Esophagus muscularis mucosa (tissue), 4 donors: ENCODE measurements at regions not wholly inside any gene's neighbourhood (a gene's known extent, or its start where the extent isn't known, plus 50 kb on each side); places are given as distances from the start of the nearest gene placed in this dataset.

Experiments
- DNase-seq: peaks from one replicate; pipeline ENCODE4 v3.0.0-alpha.2; 2017; ENCODE audit errors: extremely low spot score
- H3K27ac ChIP-seq, 4 donors: fragments of 200-600 bp; sonication (generic); replicated peaks in 1 of 4; 1 replicate in 3 of 4; 2 replicates in 1 of 4; pipeline ENCODE4 v1.5.1; 2016 to 2019; ENCODE audit warnings: mild to moderate bottlenecking in 1 of 4
- H3K27me3 ChIP-seq, 4 donors: fragments of 200-600 bp; sonication (generic); one replicate each; pipeline versions ENCODE4 v1.5.1 to v1.6.0; 2016 to 2019
- H3K36me3 ChIP-seq, 4 donors: fragments of 200-600 bp; sonication (generic); one replicate each; pipeline ENCODE4 v1.5.1; 2016 to 2019
- H3K4me1 ChIP-seq, 4 donors: fragments of 200-600 bp; sonication (generic); one replicate each; pipeline ENCODE4 v1.5.1; 2016 to 2019
- H3K4me3 ChIP-seq, 4 donors: fragments of 200-600 bp; sonication (generic); 1 replicate in 2 of 4; 2 replicates in 2 of 4; pipeline ENCODE4 v1.5.1; 2016 to 2019; ENCODE audit warnings: mild to moderate bottlenecking in 4 of 4, moderate library complexity in 1 of 4
- H3K9me3 ChIP-seq, 4 donors: fragments of 200-600 bp; sonication (generic); 1 replicate in 3 of 4; 2 replicates in 1 of 4; pipeline ENCODE4 v1.5.1; 2016 to 2019
- CTCF ChIP-seq, 3 experiments: fragments of 200-600 bp in 2 of 3; fragments of 450-650 bp in 1 of 3; sonication (generic) in 2 of 3; IDR thresholded peaks; one replicate each; pipeline ENCODE4 v1.5.1; 2017 to 2019; ENCODE audit warnings: antibody characterized with exemption in 3 of 3, mild to moderate bottlenecking in 2 of 3, moderate library complexity in 1 of 3
- EP300 ChIP-seq: sonication (generic); formaldehyde crosslinking; IDR thresholded peaks from one replicate; pipeline ENCODE4 v1.6.1; 2017; ENCODE audit warnings: antibody characterized with exemption
- POLR2A ChIP-seq: fragments of 450-650 bp; IDR thresholded peaks from one replicate; pipeline ENCODE4 v1.6.1; 2017; ENCODE audit warnings: antibody characterized with exemption, moderate library complexity, mild to moderate bottlenecking, low read depth
- POLR2AphosphoS5 ChIP-seq, 2 donors: sonication (generic); formaldehyde crosslinking; IDR thresholded peaks; one replicate each; pipeline ENCODE4 v1.6.1; 2017; ENCODE audit warnings: antibody characterized with exemption in 2 of 2
- WGBS: methylation state at CpG from one replicate; pipeline ENCODE4 v1.1.5; 2018; 5-methylcytosine and 5-hydroxymethylcytosine counted together
- intact Hi-C: fragments of 100-400 bp; cut with DNase I; formaldehyde crosslinking; loops from one replicate; pipeline ENCODE4 v1.15.1; 2023

DNA sequence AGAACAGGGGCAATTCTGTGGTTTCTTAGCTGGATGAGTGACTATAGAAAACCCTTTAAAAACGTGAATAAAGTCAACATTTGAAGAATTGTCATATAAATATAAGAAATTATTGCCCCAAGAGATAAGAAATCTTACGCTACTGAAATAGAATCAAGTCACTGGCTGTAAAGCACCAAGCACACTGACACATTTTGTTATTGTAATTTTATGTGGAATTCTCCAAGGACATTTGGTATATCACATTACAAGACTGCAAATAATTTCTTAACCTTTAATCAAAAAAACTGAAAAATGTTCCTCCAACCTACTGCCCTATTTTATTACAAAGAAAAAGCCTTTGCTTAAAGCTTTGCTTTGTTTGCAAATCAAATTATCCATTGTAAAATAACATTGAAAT is 383.3 kb downstream of the IPMK start:
- TF ChIP-seq CTCF (IDR thresholded peaks at IDR 0.05) (no peak), POLR2A (no peak), EP300 (no peak)
- no peaks in the 10 kb centered on the region for H3K27me3 ChIP-seq
- H3K4me3 ChIP-seq = no peak overlapping the region
- intact Hi-C loops = no loop called here
- no peak overlapping the region for H3K27ac ChIP-seq
- no peaks in the 10 kb centered on the region for H3K4me1 ChIP-seq
- 49% methylated on average over 2 of the region's 2 CpGs for WGBS
- DNase-seq = no peak
- H3K36me3 ChIP-seq = no peaks in the 10 kb centered on the region
- no peaks in the 10 kb centered on the region for H3K9me3 ChIP-seq

DNA sequence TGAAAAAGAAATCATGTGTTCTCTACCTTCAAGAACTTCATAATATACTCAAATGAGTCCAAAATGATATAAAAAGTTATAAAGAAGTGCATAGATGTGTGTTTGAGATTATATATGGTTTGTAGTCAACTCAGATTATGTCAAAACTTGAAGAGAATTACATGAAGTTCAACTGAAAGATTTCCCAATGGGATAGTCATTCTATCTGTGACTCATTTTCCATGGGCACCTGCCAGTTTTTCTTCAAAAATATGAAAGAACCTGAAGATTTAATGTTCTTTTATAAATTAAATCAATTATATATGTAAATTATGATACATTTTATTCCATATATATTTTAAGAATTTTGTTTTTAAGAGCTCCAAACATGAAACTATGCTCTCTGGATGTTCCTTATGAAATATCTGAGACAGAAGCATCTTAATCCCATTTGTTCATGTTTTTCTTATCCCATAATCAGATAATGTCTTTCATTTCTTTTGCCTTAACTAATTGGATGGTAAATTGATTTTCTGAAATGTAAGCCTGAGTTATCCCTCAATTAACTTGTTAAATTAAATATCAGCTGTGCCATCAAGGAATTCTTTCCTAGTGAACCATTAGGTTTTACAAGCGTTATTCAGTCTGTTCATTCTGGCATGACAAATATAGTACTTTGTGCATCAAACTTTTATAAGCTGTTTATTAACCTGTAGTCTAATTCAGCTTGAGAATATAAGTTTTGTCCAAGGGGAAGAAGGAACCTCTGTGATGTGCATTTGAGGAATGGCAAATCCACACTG is 387.1 kb downstream of the IPMK start:
- no peaks in the 10 kb centered on the region for H3K9me3 ChIP-seq
- TF ChIP-seq POLR2AphosphoS5 (IDR thresholded peaks at IDR 0.05) (no peak), POLR2A (no peak), CTCF (IDR thresholded peaks at IDR 0.05) (no peak), EP300 (no peak)
- no peaks in the 10 kb centered on the region for H3K27me3 ChIP-seq
- no peak for DNase-seq
- H3K4me3 ChIP-seq = no peak overlapping the region
- H3K36me3 ChIP-seq = no peaks in the 10 kb centered on the region
- no peak overlapping the region for H3K27ac ChIP-seq
- no peaks in the 10 kb centered on the region for H3K4me1 ChIP-seq
- WGBS = 87% methylated on average over 1 of the region's 1 CpG
- intact Hi-C loops = no loop called here

DNA sequence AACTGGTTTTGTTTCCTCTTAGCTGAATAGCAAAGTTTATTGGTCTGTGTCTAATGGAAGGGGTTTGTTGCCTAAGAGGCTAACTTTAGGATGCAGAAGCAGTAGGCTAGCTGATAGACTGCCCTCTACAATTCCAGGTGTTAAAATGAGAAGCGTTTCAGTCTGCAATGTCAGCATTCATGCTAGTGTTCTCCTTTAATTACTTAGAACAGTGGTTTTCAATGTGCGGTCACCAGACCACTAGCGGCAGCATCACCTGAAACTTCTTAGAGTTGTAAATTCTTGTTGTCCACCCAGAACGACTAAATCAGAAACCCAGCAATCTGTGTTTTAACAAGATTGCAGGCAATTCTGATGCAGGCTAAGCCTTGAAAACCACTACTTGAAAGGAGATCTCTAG is 392.9 kb downstream of the IPMK start:
- DNase-seq = no peak
- H3K4me3 ChIP-seq = no peak overlapping the region
- H3K27ac ChIP-seq = no peak overlapping the region
- no peaks in the 10 kb centered on the region for H3K27me3 ChIP-seq
- WGBS = 92% methylated on average over 4 of the region's 4 CpGs
- intact Hi-C loops = no loop called here
- H3K4me1 ChIP-seq = no peaks in the 10 kb centered on the region
- no peaks in the 10 kb centered on the region for H3K9me3 ChIP-seq
- TF ChIP-seq POLR2A (no peak), POLR2AphosphoS5 (IDR thresholded peaks at IDR 0.05) (no peak), CTCF (IDR thresholded peaks at IDR 0.05) (no peak), EP300 (no peak)
- no peaks in the 10 kb centered on the region for H3K36me3 ChIP-seq

DNA sequence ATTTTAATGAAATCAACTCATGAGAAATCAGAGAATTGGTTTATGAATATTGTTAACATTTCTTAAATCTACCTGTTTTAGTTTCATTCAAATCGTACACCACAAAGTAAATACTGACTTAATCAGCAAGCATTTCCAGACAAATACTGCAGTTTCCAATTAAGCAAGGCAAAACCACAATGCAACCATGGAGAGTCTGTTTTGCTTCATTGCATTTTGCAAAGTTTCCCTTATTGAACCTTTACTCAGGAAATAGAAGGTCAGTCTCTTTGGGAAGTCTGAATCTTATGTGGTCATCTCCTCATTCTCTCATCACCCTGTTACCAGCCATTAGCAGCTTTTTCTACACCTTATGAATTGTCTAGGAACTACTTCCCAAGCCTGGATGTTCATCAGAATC is 400.5 kb downstream of the IPMK start:
- no peak for TF ChIP-seq POLR2A
- TF ChIP-seq CTCF (IDR thresholded peaks at IDR 0.05) = no peak
- DNase-seq = no peak
- Histone ChIP-seq H3K9me3 (no peaks in the 10 kb centered on the region), H3K27me3 (no peaks in the 10 kb centered on the region), H3K27ac (no peak overlapping the region), H3K36me3 (no peaks in the 10 kb centered on the region), H3K4me1 (no peaks in the 10 kb centered on the region), H3K4me3 (no peak overlapping the region)
- 74% methylated on average over 1 of the region's 1 CpG for WGBS
- intact Hi-C loops = no loop called here
